HEK293T (cell line): ENCODE measurements at regions not wholly inside any gene's neighbourhood (a gene's known extent, or its start where the extent isn't known, plus 50 kb on each side); places are given as distances from the start of the nearest gene placed in this dataset.

Source experiments
- CTCF ChIA-PET: fragments of 350-600 bp; formaldehyde crosslinking; extraction: SDS; loops from one replicate; lab custom pipeline; 2021; ENCODE audit warnings: antibody characterized with exemption, inconsistent platforms; lab: Yijun Ruan, JAX
- POLR2A ChIA-PET: fragments of 350-600 bp; formaldehyde crosslinking; extraction: SDS; loops from one replicate; lab custom pipeline; 2020; ENCODE audit warnings: antibody characterized with exemption, inconsistent platforms; lab: Yijun Ruan, JAX
- DNase-seq: peaks from one replicate; pipeline ENCODE4 v3.0.0; 2012; ENCODE audit warnings: mixed read lengths; ENCODE audit errors: extremely low spot score
- ARNT ChIP-seq: fragments of 450-650 bp; IDR thresholded peaks from 2 replicates; pipeline ENCODE4 v1.6.1; 2017; ENCODE audit warnings: mild to moderate bottlenecking
- BHLHE40 ChIP-seq: fragments of 450-650 bp; IDR thresholded peaks from 2 replicates; pipeline ENCODE4 v1.6.1; 2016; ENCODE audit warnings: mild to moderate bottlenecking, moderate library complexity, borderline replicate concordance
- CTBP1 ChIP-seq: fragments of 450-650 bp; IDR thresholded peaks from 2 replicates; pipeline ENCODE4 v1.6.1; 2016; ENCODE audit warnings: borderline replicate concordance
- ELF4 ChIP-seq: fragments of 450-650 bp; IDR thresholded peaks from 2 replicates; pipeline ENCODE4 v1.6.1; 2017; ENCODE audit warnings: antibody characterized with exemption
- FOXA1 ChIP-seq: fragments of 450-650 bp; IDR thresholded peaks from 2 replicates; pipeline ENCODE4 v1.6.1; 2016; ENCODE audit warnings: mild to moderate bottlenecking
- FOXK2 ChIP-seq: fragments of 450-650 bp; IDR thresholded peaks from 2 replicates; pipeline ENCODE4 v1.6.1; 2016; ENCODE audit warnings: mild to moderate bottlenecking
- FOXM1 ChIP-seq: fragments of 450-650 bp; IDR thresholded peaks from 2 replicates; pipeline ENCODE4 v1.6.1; 2017; ENCODE audit warnings: mild to moderate bottlenecking, borderline replicate concordance
- HDGF ChIP-seq: fragments of 450-650 bp; IDR thresholded peaks from 2 replicates; pipeline ENCODE4 v1.6.1; 2017; ENCODE audit warnings: antibody characterized with exemption, borderline replicate concordance
- L3MBTL2 ChIP-seq: fragments of 450-650 bp; conservative IDR thresholded peaks from 2 replicates; pipeline ENCODE4 v1.6.1; 2016; ENCODE audit warnings: mild to moderate bottlenecking
- LEF1 ChIP-seq: fragments of 450-650 bp; IDR thresholded peaks from 2 replicates; pipeline ENCODE4 v1.6.1; 2017; ENCODE audit warnings: mild to moderate bottlenecking, borderline replicate concordance
- NFRKB ChIP-seq: fragments of 450-650 bp; IDR thresholded peaks from 2 replicates; pipeline ENCODE4 v1.6.1; 2016; ENCODE audit warnings: mild to moderate bottlenecking, moderate library complexity
- PKNOX1 ChIP-seq: fragments of 450-650 bp; IDR thresholded peaks from 2 replicates; pipeline ENCODE4 v1.6.1; 2016
- SP1 ChIP-seq: fragments of 450-650 bp; IDR thresholded peaks from 2 replicates; pipeline ENCODE4 v1.6.1; 2017
- SUZ12 ChIP-seq: fragments of 450-650 bp; IDR thresholded peaks from 2 replicates; pipeline ENCODE4 v1.6.1; 2016; ENCODE audit warnings: mild to moderate bottlenecking
- TARDBP ChIP-seq: fragments of 450-650 bp; IDR thresholded peaks from 2 replicates; pipeline ENCODE4 v1.6.1; 2016
- ZNF384 ChIP-seq: fragments of 450-650 bp; IDR thresholded peaks from 2 replicates; pipeline ENCODE4 v1.6.1; 2016

DNA sequence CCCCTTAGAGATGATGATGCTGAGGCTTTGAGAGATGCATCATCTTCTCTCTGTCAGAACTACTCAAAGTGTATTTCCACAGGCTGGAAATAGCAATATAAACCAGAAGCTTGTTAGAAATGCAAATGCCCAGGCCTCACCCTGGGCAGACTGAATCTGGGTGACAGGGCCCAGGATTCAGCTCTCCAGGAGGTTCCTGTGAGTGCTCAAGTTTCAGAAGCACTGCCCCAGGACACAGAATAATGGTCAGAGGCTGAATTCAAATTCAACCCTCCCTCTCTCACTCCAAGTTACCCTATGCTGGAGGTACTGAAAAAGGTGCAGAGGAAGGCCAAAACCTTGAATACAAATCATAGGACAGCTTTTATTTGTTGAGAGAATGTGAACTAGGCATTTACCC is 98.5 kb upstream of the NGF start:
- POLR2A ChIA-PET: no interaction called here
- no peak for TF ChIP-seq LEF1
- TF ChIP-seq CTBP1: no peak
- DNase-seq: no peak
- CTCF ChIA-PET: interaction anchor here (1.1 kb wide), 1 partner anchor 159 kb away, joined by 5 read pairs; no protein-coding TSS in a partner anchor

GRCh38 chr1:115433483-115433882 is 95.4 kb upstream of the NGF start:
- POLR2A ChIA-PET: no interaction called here
- no peak for TF ChIP-seq FOXK2
- TF ChIP-seq L3MBTL2: no peak
- TF ChIP-seq SUZ12: no peak
- no peak for TF ChIP-seq NFRKB
- no peak for TF ChIP-seq PKNOX1
- TF ChIP-seq ELF4: no peak
- no peak for TF ChIP-seq BHLHE40
- no peak for TF ChIP-seq ARNT
- no peak for TF ChIP-seq CTBP1
- no peak for TF ChIP-seq ZNF384
- TF ChIP-seq SP1: no peak
- no peak for TF ChIP-seq FOXA1
- no peak for TF ChIP-seq HDGF
- TF ChIP-seq FOXM1: no peak
- TF ChIP-seq TARDBP: no peak
- TF ChIP-seq LEF1: no peak
- DNase-seq: no peak
- CTCF ChIA-PET: no interaction called here

DNA sequence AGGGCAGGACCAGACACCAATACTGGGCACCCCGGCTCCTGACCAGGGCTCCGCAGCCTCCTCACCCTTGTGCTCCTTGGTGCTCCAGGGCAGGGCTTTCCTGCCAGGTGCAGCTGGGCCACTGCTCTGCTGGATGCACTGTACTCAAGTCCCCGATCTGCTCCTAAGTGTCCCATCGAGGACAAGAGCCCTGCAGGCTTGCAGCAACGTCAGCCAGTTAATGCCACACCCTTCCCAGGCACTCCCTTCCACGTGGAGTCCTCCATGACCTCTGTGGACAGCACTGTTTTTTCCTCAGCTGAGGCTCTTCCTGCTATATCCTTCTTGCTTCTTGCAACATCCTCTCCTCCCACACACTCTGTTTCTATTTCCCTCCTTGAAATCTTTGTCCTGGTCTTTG is 94.0 kb upstream of the NGF start:
- no peak for DNase-seq
- TF ChIP-seq LEF1: no peak
- TF ChIP-seq L3MBTL2: no peak
- no peak for TF ChIP-seq NFRKB
- TF ChIP-seq BHLHE40: no peak
- TF ChIP-seq ZNF384: no peak
- TF ChIP-seq HDGF: no peak
- no peak for TF ChIP-seq FOXA1
- TF ChIP-seq FOXK2: no peak
- no peak for TF ChIP-seq CTBP1
- no peak for TF ChIP-seq ARNT
- no peak for TF ChIP-seq FOXM1
- TF ChIP-seq SP1: no peak
- no peak for TF ChIP-seq TARDBP
- no peak for TF ChIP-seq SUZ12
- no peak for TF ChIP-seq ELF4
- TF ChIP-seq PKNOX1: no peak
- ChIA-PET CTCF (interaction anchor here (0.5 kb wide), 1 partner anchor 220 kb away, joined by 3 read pairs; no protein-coding TSS in a partner anchor), POLR2A (no interaction called here)

GRCh38 chr1:115430441-115431158 is 92.6 kb upstream of the NGF start:
- POLR2A ChIA-PET: no interaction called here
- CTCF ChIA-PET: interaction anchor here (0.9 kb wide), 1 partner anchor 14 kb away, joined by 4 read pairs; no protein-coding TSS in a partner anchor
- peak; percentile 33 for DNase-seq

DNA sequence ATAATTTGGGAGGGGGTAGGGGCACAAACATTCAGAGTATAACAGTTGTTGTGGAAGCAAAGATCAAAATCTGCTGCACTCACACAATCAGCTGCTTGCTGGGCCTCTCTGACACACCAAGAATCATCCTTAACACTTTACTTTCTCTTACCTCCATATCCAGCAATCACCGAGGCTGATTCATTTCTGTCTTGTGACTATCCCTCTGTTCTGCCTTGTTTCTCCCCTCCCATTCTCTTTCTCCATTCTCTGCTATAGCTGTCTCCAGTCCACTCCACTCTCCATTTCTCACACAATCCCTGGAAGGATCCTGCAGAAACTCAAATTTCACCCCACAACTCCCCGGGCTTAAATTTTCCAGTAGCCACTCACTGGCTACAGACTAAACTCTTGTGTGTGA is 91.8 kb upstream of the NGF start:
- DNase-seq: no peak
- ChIA-PET CTCF (interaction anchor here (0.9 kb wide), 1 partner anchor 15 kb away, joined by 4 read pairs; no protein-coding TSS in a partner anchor), POLR2A (no interaction called here)
- TF ChIP-seq FOXK2: no peak
- no peak for TF ChIP-seq L3MBTL2
- TF ChIP-seq ELF4: no peak
- no peak for TF ChIP-seq SUZ12
- no peak for TF ChIP-seq SP1
- TF ChIP-seq CTBP1: no peak
- no peak for TF ChIP-seq LEF1
- no peak for TF ChIP-seq BHLHE40
- no peak for TF ChIP-seq NFRKB
- no peak for TF ChIP-seq FOXA1
- no peak for TF ChIP-seq TARDBP

More at GRCh38 chr1:115430441-115431158, 92.6 kb upstream of the NGF start:
- TF ChIP-seq PKNOX1: peak; percentile 51
- no peak for TF ChIP-seq BHLHE40
- TF ChIP-seq ZNF384: no peak
- no peak for TF ChIP-seq L3MBTL2

DNA sequence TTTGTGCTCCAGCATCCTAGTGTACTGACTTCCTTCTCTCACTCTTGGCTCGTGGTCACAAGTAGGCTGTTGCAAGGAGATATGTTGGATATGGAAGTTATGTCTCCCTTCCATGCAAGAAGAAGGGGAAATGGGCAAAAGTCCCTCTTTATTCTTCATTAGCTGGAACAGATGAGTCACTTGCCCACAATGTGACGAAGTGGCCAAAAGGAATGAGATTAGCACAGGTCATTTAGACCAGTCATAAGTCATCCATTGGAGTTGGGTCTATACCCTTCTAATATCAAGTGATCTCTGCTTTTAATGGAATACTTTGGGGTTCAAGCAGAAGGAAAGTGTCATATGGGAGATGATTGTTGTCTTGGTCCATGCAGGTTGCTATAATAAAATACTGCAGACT is 91.2 kb upstream of the NGF start:
- CTCF ChIA-PET: interaction anchor here (0.7 kb wide), 1 partner anchor 44 kb away, joined by 3 read pairs; no protein-coding TSS in a partner anchor
- POLR2A ChIA-PET: no interaction called here
- DNase-seq: no peak

More for the DNA sequence above, 91.2 kb upstream of the NGF start:
- TF ChIP-seq CTBP1 (no peak), NFRKB (no peak), FOXK2 (no peak), TARDBP (no peak), PKNOX1 (no peak), L3MBTL2 (no peak)
